ENCODE measurements at regions not wholly inside any gene's neighbourhood (a gene's known extent, or its start where the extent isn't known, plus 50 kb on each side); places are given as distances from the start of the nearest gene placed in this dataset.

DNA sequence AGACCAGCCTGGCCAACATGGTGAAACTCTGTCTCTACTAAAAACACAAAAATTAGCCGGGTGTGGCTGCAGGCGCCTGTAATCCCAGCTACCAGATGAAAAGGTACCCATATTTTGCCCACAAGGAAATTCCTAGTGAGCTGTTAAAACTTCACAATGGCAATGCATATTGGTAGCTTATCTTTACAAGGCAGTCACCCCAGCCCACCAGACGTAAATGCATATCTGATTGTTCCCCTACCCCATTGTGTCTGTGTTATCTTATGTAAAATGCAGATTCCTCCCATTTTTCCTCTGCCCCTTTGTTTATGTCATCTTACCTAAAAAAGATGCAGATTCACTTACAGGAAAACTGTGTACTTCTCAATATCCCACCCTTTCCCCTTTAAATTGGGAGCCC lies 103.1 kb upstream of the SLC2A1 start:
- peaks cover 0 to 7% (median 0%) of the 10 kb centered on the region in 3 donors for H3K4me1 ChIP-seq
- H3K36me3 ChIP-seq = no peaks in the 10 kb centered on the region
- no peaks in the 10 kb centered on the region for H3K9me3 ChIP-seq
- 96 to 100% methylated on average over 1 to 3 of the region's 3 CpGs for WGBS, 2 donors (ENCODE audit: low coverage in 1 of 2)
- no peak overlapping the region for H3K4me3 ChIP-seq
- no peak overlapping the region for H3K27ac ChIP-seq
- H3K27me3 ChIP-seq = peaks cover 10% of the 10 kb centered on the region
- TF ChIP-seq CTCF (IDR thresholded peaks at IDR 0.05) (no peak), POLR2A (IDR thresholded peaks at IDR 0.05) (no peak), EP300 (IDR thresholded peaks at IDR 0.05) (no peak), POLR2AphosphoS5 (IDR thresholded peaks at IDR 0.05) (no peak)
- no peak for ATAC-seq

DNA sequence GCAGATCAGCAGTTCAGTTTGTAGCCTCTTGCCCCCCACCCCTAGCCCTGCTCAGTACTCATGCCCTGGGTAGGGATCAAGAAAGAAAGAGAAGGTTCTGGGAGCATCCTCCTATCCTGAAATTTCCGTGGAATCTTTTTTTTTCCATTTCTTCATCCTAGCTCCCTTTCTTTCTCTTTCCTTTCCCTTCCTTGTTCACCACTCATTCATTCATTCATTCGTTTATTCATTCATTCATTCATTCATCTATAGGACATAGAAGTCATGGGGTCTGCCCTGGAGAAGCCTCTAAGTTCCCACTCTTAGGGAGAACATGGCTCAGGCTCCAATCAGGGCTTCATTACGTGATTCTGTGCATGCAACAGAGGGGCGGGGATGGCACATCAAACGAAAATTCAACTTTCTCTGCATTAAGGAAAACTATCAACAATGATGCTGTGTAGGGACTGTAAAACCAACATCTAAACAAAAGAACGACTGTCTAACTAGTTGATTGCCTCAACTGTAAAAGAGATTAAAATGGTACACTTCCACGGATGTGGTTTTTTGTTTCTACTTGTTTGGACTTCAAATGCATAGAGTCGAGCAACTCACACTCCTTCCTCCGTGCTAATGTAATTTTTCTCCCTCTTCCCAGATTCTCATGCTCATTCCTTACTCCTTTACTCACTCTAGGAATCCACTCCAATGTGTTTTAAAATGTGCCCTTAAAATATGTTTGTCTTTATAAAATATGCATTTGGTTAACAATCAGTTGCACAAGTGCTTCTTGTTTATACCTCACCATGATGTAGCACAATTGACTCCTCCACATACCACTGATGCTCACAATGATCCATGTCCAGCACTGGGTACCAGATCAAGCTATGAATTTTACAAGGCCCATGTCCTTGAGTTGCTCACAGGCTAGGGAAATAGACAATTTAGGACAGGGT lies 101.2 kb upstream of the SLC2A1 start:
- H3K27ac ChIP-seq = no peak overlapping the region
- no peak for TF ChIP-seq POLR2AphosphoS5 (IDR thresholded peaks at IDR 0.05)
- TF ChIP-seq CTCF (IDR thresholded peaks at IDR 0.05) = no peak
- no peak for TF ChIP-seq POLR2A (IDR thresholded peaks at IDR 0.05)
- no peak for TF ChIP-seq EP300 (IDR thresholded peaks at IDR 0.05)
- H3K4me3 ChIP-seq = no peak overlapping the region
- 78 to 83% methylated on average over 5 to 9 of the region's 9 CpGs for WGBS, 2 donors (ENCODE audit: low coverage in 1 of 2)
- ATAC-seq = no peak
- H3K27me3 ChIP-seq = peaks cover 10% of the 10 kb centered on the region
- peaks cover 0 to 7% (median 0%) of the 10 kb centered on the region in 3 donors for H3K4me1 ChIP-seq
- H3K9me3 ChIP-seq = no peaks in the 10 kb centered on the region
- H3K36me3 ChIP-seq = no peaks in the 10 kb centered on the region

DNA sequence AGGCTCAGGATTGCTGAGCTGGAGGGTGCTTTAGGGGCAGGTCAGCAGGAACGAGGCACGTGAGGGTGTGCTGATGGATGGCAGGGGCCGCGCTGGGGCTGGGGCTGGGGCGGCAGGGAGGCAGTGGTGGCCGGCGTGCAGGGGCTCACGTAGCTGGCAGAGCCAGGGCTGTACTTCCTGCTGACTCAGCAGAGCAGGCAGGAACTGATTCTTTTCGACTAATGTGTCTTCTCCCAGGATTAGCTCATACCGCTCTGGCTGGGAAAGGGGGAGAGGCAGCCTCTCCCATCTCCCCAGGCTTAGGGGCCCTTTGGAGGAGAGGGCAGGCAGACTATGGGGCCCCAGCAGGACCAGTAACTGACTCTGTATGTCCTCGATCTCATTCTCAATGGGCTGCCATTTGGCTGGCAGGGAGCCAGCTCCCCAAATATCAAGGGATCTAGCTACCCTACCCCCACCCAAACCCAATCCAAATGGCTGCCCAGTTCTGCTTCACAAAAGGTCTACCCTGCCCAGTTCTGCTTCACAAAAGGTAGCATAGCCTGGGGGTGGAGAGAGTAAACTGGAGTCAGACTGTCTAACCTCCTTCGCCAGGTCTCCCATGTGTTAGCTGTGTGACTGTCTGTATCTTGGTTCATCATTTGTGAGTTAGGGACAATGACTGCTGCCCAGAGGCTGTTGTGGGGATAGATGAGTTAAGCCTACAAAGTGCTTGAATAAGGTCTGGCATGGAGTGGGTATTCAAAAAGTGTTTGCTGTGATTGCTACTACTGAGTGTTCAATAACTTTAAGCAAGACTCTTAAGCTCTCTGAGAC lies 100.1 kb upstream of the SLC2A1 start:
- Histone ChIP-seq H3K9me3 (no peaks in the 10 kb centered on the region), H3K36me3 (no peaks in the 10 kb centered on the region), H3K27me3 (peaks cover 10% of the 10 kb centered on the region), H3K4me1 (peaks cover 0 to 7% (median 0%) of the 10 kb centered on the region in 3 donors), H3K4me3 (no peak overlapping the region), H3K27ac (peak overlapping the region in 1 of 4 donors; percentile 26)
- TF ChIP-seq EP300 (IDR thresholded peaks at IDR 0.05) (no peak), POLR2AphosphoS5 (IDR thresholded peaks at IDR 0.05) (no peak), CTCF (IDR thresholded peaks at IDR 0.05) (no peak), POLR2A (IDR thresholded peaks at IDR 0.05) (no peak)
- no peak for ATAC-seq
- WGBS, 2 donors (ENCODE audit: low coverage in 1 of 2) = 6 to 18% methylated on average over 7 of the region's 12 CpGs

- WGBS, 2 donors (ENCODE audit: low coverage in 1 of 2) = 87 to 100% methylated on average over 11 of the region's 11 CpGs
- Histone ChIP-seq H3K4me3 (no peak overlapping the region), H3K36me3 (no peaks in the 10 kb centered on the region), H3K27me3 (peaks cover 10% of the 10 kb centered on the region), H3K9me3 (no peaks in the 10 kb centered on the region), H3K27ac (peak overlapping the region in 1 of 4 donors; percentile 26), H3K4me1 (peaks cover 0 to 7% (median 0%) of the 10 kb centered on the region in 3 donors)
- no peak for ATAC-seq
- TF ChIP-seq POLR2AphosphoS5 (IDR thresholded peaks at IDR 0.05) (no peak), CTCF (IDR thresholded peaks at IDR 0.05) (no peak), EP300 (IDR thresholded peaks at IDR 0.05) (no peak), POLR2A (IDR thresholded peaks at IDR 0.05) (no peak)
Observed at GRCh38 chr1:43058056-43058455, 99.4 kb upstream of the SLC2A1 start.

Data from gastroesophageal sphincter (tissue), 4 donors.